GM23248 (cell line): ENCODE measurements at regions not wholly inside any gene's neighbourhood (a gene's known extent, or its start where the extent isn't known, plus 50 kb on each side); places are given as distances from the start of the nearest gene placed in this dataset.

Experiments
- DNase-seq: peaks from one replicate; pipeline ENCODE4 v3.0.0-alpha.2; 2015
- H2AFZ ChIP-seq: fragments of 200-600 bp; sonication (generic); 2 replicates; pipeline ENCODE4 v1.6.1; 2016; ENCODE audit warnings: antibody characterized with exemption
- H3F3A ChIP-seq: fragments of 200-600 bp; sonication (generic); 2 replicates; pipeline ENCODE4 v1.6.1; 2016; ENCODE audit warnings: mild to moderate bottlenecking, antibody characterized with exemption, mixed run types; ENCODE audit not compliant: insufficient read depth
- H3K27ac ChIP-seq: fragments of 200-600 bp; sonication (generic); 2 replicates; pipeline ENCODE4 v1.5.1; 2016; ENCODE audit warnings: mild to moderate bottlenecking
- H3K27me3 ChIP-seq: fragments of 200-600 bp; sonication (generic); replicated peaks from 2 replicates; pipeline ENCODE4 v1.6.1; 2016; ENCODE audit warnings: mild to moderate bottlenecking; ENCODE audit not compliant: insufficient read depth
- H3K36me3 ChIP-seq: fragments of 200-600 bp; sonication (generic); 2 replicates; pipeline ENCODE4 v1.6.1; 2016; ENCODE audit warnings: low read depth, mild to moderate bottlenecking
- H3K4me1 ChIP-seq: fragments of 200-600 bp; sonication (generic); 2 replicates; pipeline ENCODE4 v1.6.1; 2016; ENCODE audit warnings: mild to moderate bottlenecking; ENCODE audit not compliant: insufficient read depth
- H3K4me2 ChIP-seq: fragments of 200-600 bp; sonication (generic); one replicate; pipeline ENCODE4 v1.6.1; 2016; ENCODE audit warnings: mild to moderate bottlenecking; ENCODE audit not compliant: unreplicated experiment
- H3K4me3 ChIP-seq: fragments of 200-600 bp; sonication (generic); 2 replicates; pipeline ENCODE4 v1.5.1; 2016; ENCODE audit warnings: mild to moderate bottlenecking
- H3K79me2 ChIP-seq: fragments of 200-600 bp; sonication (generic); 2 replicates; pipeline ENCODE4 v1.6.1; 2016; ENCODE audit warnings: mild to moderate bottlenecking; ENCODE audit not compliant: insufficient read depth
- H3K9ac ChIP-seq: fragments of 200-600 bp; sonication (generic); 2 replicates; pipeline ENCODE4 v1.6.1; 2016; ENCODE audit warnings: mild to moderate bottlenecking
- H3K9me2 ChIP-seq: fragments of 200-600 bp; sonication (generic); 2 replicates; pipeline ENCODE4 v1.6.1; 2016; ENCODE audit warnings: mixed run types, mild to moderate bottlenecking, moderate library complexity; ENCODE audit not compliant: insufficient read depth
- H3K9me3 ChIP-seq: fragments of 200-600 bp; sonication (generic); one replicate; pipeline ENCODE4 v1.6.1; 2017; ENCODE audit warnings: low read depth
- H4K20me1 ChIP-seq: fragments of 200-600 bp; sonication (generic); 2 replicates; pipeline ENCODE4 v1.6.0; 2016; ENCODE audit not compliant: insufficient read depth
- EZH2 ChIP-seq: fragments of 200-600 bp; sonication (generic); IDR thresholded peaks from 2 replicates; pipeline ENCODE4 v1.6.1; 2018; ENCODE audit warnings: antibody characterized with exemption, mild to moderate bottlenecking; ENCODE audit not compliant: insufficient read depth, poor library complexity, severe bottlenecking
- EZH2phosphoT487 ChIP-seq: fragments of 200-600 bp; sonication (generic); IDR thresholded peaks from 2 replicates; pipeline ENCODE4 v1.6.1; 2018; ENCODE audit warnings: antibody characterized with exemption, moderate library complexity, mild to moderate bottlenecking, low read depth; ENCODE audit not compliant: insufficient read depth
- WGBS, 2 experiments: methylation state at CpG; one replicate each; pipeline ENCODE4 v1.1.6; 2015 to 2017; ENCODE audit warnings: low lambda C conversion rate in 2 of 2, low coverage in 1 of 2; ENCODE audit errors: missing lambda C conversion rate in 2 of 2; 5-methylcytosine and 5-hydroxymethylcytosine counted together
- in situ Hi-C: fragments of 300-500 bp; cut with MboI; formaldehyde crosslinking; loops from 2 replicates; pipeline ENCODE4 v1.15.0; 2020

- Histone ChIP-seq H3K4me3 (no peak overlapping the region), H2AFZ (no peak overlapping the region), H3K27ac (no peak overlapping the region), H3K4me1 (no peaks in the 10 kb centered on the region), H3K9me3 (no peaks in the 10 kb centered on the region), H3K4me2 (no peak overlapping the region), H3K27me3 (peaks cover 19% of the 10 kb centered on the region; the same call in 1 of the 2 replicates), H3K79me2 (no peaks in the 10 kb centered on the region), H4K20me1 (no peaks in the 10 kb centered on the region), H3F3A (no peaks in the 10 kb centered on the region), H3K9ac (no peak overlapping the region), H3K9me2 (no peaks in the 10 kb centered on the region), H3K36me3 (no peaks in the 10 kb centered on the region)
- in situ Hi-C loops, result no loop called here
- TF ChIP-seq EZH2, result no peak
- TF ChIP-seq EZH2phosphoT487, result no peak
- WGBS, 2 experiments, result 55 to 65% methylated on average over 4 of the region's 4 CpGs
- DNase-seq, result no peak
Observed at GRCh38 chr1:177440821-177441220, 270.1 kb downstream of the BRINP2 start.

DNA sequence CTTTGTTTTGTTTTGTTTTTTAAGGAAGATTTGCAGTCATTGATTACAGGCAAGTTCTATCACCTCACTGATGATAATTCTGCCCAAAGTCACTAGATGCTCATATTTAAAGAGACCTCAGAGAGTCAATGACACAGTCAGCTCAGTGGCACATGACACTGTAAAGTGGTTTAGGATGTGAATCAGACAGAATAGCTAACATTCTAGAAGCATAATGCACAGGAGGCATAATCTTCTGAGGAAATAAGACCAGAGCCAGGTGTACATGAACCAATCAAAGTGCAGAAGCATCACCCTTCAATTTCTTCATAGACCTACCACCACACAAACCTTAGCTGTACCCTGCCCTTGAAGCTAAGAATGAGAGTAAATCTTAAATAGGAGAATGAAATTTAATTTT is 268.5 kb downstream of the BRINP2 start:
- Histone ChIP-seq H3K4me1 (no peaks in the 10 kb centered on the region), H3F3A (no peaks in the 10 kb centered on the region), H3K4me3 (no peak overlapping the region), H3K9ac (no peak overlapping the region), H3K4me2 (no peak overlapping the region), H3K36me3 (no peaks in the 10 kb centered on the region), H3K27me3 (peaks cover 14% of the 10 kb centered on the region; the same call in 1 of the 2 replicates), H3K79me2 (no peaks in the 10 kb centered on the region), H4K20me1 (no peaks in the 10 kb centered on the region), H3K9me2 (no peaks in the 10 kb centered on the region), H3K9me3 (no peaks in the 10 kb centered on the region), H3K27ac (no peak overlapping the region), H2AFZ (no peak overlapping the region)
- TF ChIP-seq EZH2 (no peak), EZH2phosphoT487 (no peak)
- in situ Hi-C loops, result no loop called here
- no peak for DNase-seq

DNA sequence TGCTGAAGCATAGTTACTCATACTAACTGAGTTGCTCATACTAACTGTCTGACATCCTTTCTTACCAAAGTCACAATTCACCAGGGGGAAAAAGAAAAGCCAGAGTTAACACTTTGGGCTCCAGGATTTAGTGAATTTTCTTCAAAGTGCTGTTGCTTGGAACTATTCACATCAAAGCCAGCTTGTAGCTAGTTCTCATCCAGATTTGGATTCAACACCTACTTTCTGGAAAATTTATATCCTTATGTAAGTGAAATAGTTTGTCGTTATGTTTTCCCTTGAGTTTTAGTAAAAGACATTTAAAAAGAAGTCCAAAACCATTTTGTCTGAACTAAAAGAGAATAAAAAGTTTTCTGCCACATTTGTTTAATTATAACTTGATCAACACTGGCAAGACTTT is 264.6 kb downstream of the BRINP2 start:
- Histone ChIP-seq H3K9me3 (no peaks in the 10 kb centered on the region), H3F3A (no peaks in the 10 kb centered on the region), H3K4me2 (no peak overlapping the region), H3K36me3 (no peaks in the 10 kb centered on the region), H4K20me1 (no peaks in the 10 kb centered on the region), H3K27ac (no peak overlapping the region), H3K4me1 (no peaks in the 10 kb centered on the region), H2AFZ (no peak overlapping the region), H3K9ac (no peak overlapping the region), H3K79me2 (no peaks in the 10 kb centered on the region), H3K4me3 (no peak overlapping the region), H3K9me2 (no peaks in the 10 kb centered on the region), H3K27me3 (no peaks in the 10 kb centered on the region; the same call in 1 of the 2 replicates)
- DNase-seq, result no peak
- 4 to 9% methylated on average over 1 of the region's 1 CpG for WGBS, 2 experiments
- TF ChIP-seq EZH2phosphoT487 (no peak), EZH2 (no peak)
- in situ Hi-C loops, result no loop called here

DNA sequence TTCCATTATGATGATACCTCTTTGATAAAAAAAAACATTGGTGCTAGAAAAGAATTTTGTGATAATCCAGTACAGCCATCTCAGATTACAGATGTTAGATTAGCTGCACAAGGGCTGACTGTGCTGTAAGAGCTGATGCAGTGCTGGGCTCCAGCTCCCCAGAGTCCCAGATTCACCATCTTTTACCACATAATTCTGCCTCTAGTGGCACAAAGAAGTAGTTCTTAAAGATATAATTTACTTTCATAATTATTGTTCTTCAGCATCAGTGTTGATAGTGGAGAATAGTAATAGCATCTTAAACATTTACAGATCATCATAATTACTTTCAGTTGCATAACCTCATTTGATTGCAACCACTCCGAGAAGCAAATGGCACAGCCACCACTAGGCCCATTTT is 262.1 kb downstream of the BRINP2 start:
- Histone ChIP-seq H2AFZ (no peak overlapping the region), H3K79me2 (no peaks in the 10 kb centered on the region), H3K27me3 (no peaks in the 10 kb centered on the region), H3K36me3 (no peaks in the 10 kb centered on the region), H3K4me1 (0 out of 2 replicates have a peak, but pooled peaks cover 1% of the 10 kb centered on the region), H3K4me2 (no peak overlapping the region), H3K9me2 (no peaks in the 10 kb centered on the region), H4K20me1 (no peaks in the 10 kb centered on the region), H3K9me3 (no peaks in the 10 kb centered on the region), H3K27ac (no peak overlapping the region), H3F3A (no peaks in the 10 kb centered on the region), H3K4me3 (no peak overlapping the region), H3K9ac (no peak overlapping the region)
- no peak for TF ChIP-seq EZH2
- no peak for TF ChIP-seq EZH2phosphoT487
- in situ Hi-C loops, result no loop called here
- WGBS, 2 experiments, result 26 to 36% methylated on average over 1 of the region's 1 CpG
- peak; percentile 27 for DNase-seq

- Histone ChIP-seq H3K4me3 (no peak overlapping the region), H3K27me3 (no peaks in the 10 kb centered on the region), H3K27ac (no peak overlapping the region), H3K4me1 (0 out of 2 replicates have a peak, but pooled peaks cover 5% of the 10 kb centered on the region), H3K9ac (no peak overlapping the region), H3F3A (no peaks in the 10 kb centered on the region), H4K20me1 (no peaks in the 10 kb centered on the region), H3K4me2 (no peak overlapping the region), H2AFZ (no peak overlapping the region), H3K9me3 (no peaks in the 10 kb centered on the region), H3K9me2 (no peaks in the 10 kb centered on the region), H3K79me2 (no peaks in the 10 kb centered on the region), H3K36me3 (no peaks in the 10 kb centered on the region)
- no peak for TF ChIP-seq EZH2phosphoT487
- TF ChIP-seq EZH2, result no peak
- 32 to 59% methylated on average over 1 of the region's 1 CpG for WGBS, 2 experiments
- in situ Hi-C loops, result no loop called here
- no peak for DNase-seq
Observed at GRCh38 chr1:177431123-177431522, 260.4 kb downstream of the BRINP2 start.
